ENCODE measurements at regions not wholly inside any gene's neighbourhood (a gene's known extent, or its start where the extent isn't known, plus 50 kb on each side); places are given as distances from the start of the nearest gene placed in this dataset.

DNA sequence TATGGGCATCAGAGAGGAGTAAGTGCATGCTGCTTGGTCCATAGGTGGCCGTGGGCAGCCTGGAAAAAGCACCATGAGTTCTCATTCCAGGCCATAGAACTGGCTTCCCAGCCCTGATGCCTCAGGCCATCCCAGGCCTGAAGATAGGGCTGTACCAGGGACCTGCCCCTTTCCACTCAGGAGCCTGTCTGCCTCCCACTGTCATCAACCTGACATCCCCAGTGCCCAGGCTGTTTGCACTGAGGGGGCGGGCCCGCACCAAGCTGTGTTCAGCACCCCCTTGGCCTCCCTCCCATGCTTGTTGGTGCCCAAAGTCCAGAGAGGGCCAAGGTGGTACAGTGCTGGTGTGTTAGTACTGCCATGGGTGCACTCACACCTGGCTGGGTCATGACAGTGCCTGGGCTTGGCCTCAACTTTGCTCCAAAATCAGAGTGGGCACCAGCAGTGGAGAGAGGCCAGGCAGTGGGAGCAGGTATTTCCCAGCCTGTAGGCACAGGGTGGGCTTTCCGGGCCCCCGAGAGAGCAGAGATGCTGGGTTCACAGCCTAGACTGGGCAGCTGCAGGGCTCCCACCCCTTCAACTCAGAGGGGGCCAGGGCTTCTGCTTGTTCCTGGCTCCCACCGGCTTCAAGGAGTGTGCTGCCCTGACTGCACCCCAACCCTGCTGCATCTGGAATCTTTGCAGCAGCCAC is 556.1 kb downstream of the SI start:
- peaks cover 8 to 26% (median 10%) of the 10 kb centered on the region in 7 donors for H3K9me3 Mint-ChIP-seq
- no peak overlapping the region for H3K27ac ChIP-seq (ENCODE audit: low read depth in 1 of 2, low read length in 2 of 2)
- no peaks in the 10 kb centered on the region for H3K36me3 ChIP-seq (replicated peaks in 1 of 2; ENCODE audit: control insufficient read depth in 1 of 2, insufficient read depth in 2 of 2, low read length in 2 of 2)
- no peak for DNase-seq
- no peaks in the 10 kb centered on the region for H3K36me3 Mint-ChIP-seq
- WGBS (ENCODE audit: insufficient coverage): 82% methylated on average over 3 of the region's 6 CpGs
- H3K4me1 ChIP-seq (ENCODE audit: control insufficient read depth in 1 of 2, insufficient read depth in 2 of 2, low read length in 2 of 2): no peaks in the 10 kb centered on the region
- H3K4me3 Mint-ChIP-seq: no peak overlapping the region
- no peak overlapping the region for H3K4me2 ChIP-seq (replicated peaks; ENCODE audit: extremely low read depth, low read length, poor library complexity, severe bottlenecking)
- no peaks in the 10 kb centered on the region for H3K27me3 ChIP-seq (ENCODE audit: control insufficient read depth in 2 of 2, insufficient read depth in 2 of 2, low read length in 2 of 2)
- TF ChIP-seq, protein P1, sequence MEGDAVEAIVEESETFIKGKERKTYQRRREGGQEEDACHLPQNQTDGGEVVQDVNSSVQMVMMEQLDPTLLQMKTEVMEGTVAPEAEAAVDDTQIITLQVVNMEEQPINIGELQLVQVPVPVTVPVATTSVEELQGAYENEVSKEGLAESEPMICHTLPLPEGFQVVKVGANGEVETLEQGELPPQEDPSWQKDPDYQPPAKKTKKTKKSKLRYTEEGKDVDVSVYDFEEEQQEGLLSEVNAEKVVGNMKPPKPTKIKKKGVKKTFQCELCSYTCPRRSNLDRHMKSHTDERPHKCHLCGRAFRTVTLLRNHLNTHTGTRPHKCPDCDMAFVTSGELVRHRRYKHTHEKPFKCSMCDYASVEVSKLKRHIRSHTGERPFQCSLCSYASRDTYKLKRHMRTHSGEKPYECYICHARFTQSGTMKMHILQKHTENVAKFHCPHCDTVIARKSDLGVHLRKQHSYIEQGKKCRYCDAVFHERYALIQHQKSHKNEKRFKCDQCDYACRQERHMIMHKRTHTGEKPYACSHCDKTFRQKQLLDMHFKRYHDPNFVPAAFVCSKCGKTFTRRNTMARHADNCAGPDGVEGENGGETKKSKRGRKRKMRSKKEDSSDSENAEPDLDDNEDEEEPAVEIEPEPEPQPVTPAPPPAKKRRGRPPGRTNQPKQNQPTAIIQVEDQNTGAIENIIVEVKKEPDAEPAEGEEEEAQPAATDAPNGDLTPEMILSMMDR (IDR thresholded peaks at IDR 0.05): no peak
- no peaks in the 10 kb centered on the region for H3K27me3 Mint-ChIP-seq (ENCODE audit: low read depth in 3 of 3)
- H3K9ac ChIP-seq (ENCODE audit: insufficient read depth, low read length, poor library complexity, severe bottlenecking): no peak overlapping the region
- H3K9me3 ChIP-seq (replicated peaks in 1 of 2; ENCODE audit: control insufficient read depth in 1 of 2, insufficient read depth in 1 of 2, low read length in 2 of 2): peaks cover 34 to 37% of the 10 kb centered on the region in 2 donors
- no peaks in the 10 kb centered on the region for H3K79me2 ChIP-seq (ENCODE audit: insufficient read depth, low read length)
- no peaks in the 10 kb centered on the region for H4K20me1 ChIP-seq (ENCODE audit: insufficient read depth, low read length)
- no peak overlapping the region for H2AFZ ChIP-seq (ENCODE audit: insufficient read depth, low read depth, low read length, poor library complexity, severe bottlenecking)
- intact Hi-C loops (cut with micrococcal nuclease): no loop called here
- H3K4me1 Mint-ChIP-seq: no peaks in the 10 kb centered on the region
- no peak overlapping the region for H3K4me3 ChIP-seq (replicated peaks in 1 of 3; ENCODE audit: low read depth in 2 of 3, low read length in 3 of 3)
- no peak overlapping the region for H3K27ac Mint-ChIP-seq

GRCh38 chr3:164521644-164522043 is 556.7 kb downstream of the SI start:
- no peak overlapping the region for H3K9ac ChIP-seq (ENCODE audit: insufficient read depth, low read length, poor library complexity, severe bottlenecking)
- Mint-ChIP-seq H3K27me3 (ENCODE audit: low read depth in 3 of 3) (no peaks in the 10 kb centered on the region), H3K36me3 (no peaks in the 10 kb centered on the region), H3K27ac (no peak overlapping the region), H3K4me3 (no peak overlapping the region), H3K4me1 (no peaks in the 10 kb centered on the region), H3K9me3 (peaks cover 8 to 26% (median 10%) of the 10 kb centered on the region in 7 donors)
- intact Hi-C loops (cut with micrococcal nuclease): no loop called here
- WGBS (ENCODE audit: insufficient coverage): 20% methylated on average over 1 of the region's 2 CpGs
- no peaks in the 10 kb centered on the region for H3K27me3 ChIP-seq (ENCODE audit: control insufficient read depth in 2 of 2, insufficient read depth in 2 of 2, low read length in 2 of 2)
- no peaks in the 10 kb centered on the region for H3K36me3 ChIP-seq (replicated peaks in 1 of 2; ENCODE audit: control insufficient read depth in 1 of 2, insufficient read depth in 2 of 2, low read length in 2 of 2)
- DNase-seq: no peak
- peaks cover 34 to 37% of the 10 kb centered on the region in 2 donors for H3K9me3 ChIP-seq (replicated peaks in 1 of 2; ENCODE audit: control insufficient read depth in 1 of 2, insufficient read depth in 1 of 2, low read length in 2 of 2)
- H4K20me1 ChIP-seq (ENCODE audit: insufficient read depth, low read length): no peaks in the 10 kb centered on the region
- no peak overlapping the region for H2AFZ ChIP-seq (ENCODE audit: insufficient read depth, low read depth, low read length, poor library complexity, severe bottlenecking)
- TF ChIP-seq, protein P1 (IDR thresholded peaks at IDR 0.05): no peak
- H3K4me1 ChIP-seq (ENCODE audit: control insufficient read depth in 1 of 2, insufficient read depth in 2 of 2, low read length in 2 of 2): no peaks in the 10 kb centered on the region
- H3K4me2 ChIP-seq (replicated peaks; ENCODE audit: extremely low read depth, low read length, poor library complexity, severe bottlenecking): no peak overlapping the region
- no peaks in the 10 kb centered on the region for H3K79me2 ChIP-seq (ENCODE audit: insufficient read depth, low read length)
- H3K27ac ChIP-seq (ENCODE audit: low read depth in 1 of 2, low read length in 2 of 2): no peak overlapping the region
- no peak overlapping the region for H3K4me3 ChIP-seq (replicated peaks in 1 of 3; ENCODE audit: low read depth in 2 of 3, low read length in 3 of 3)

Data from CD14-positive monocyte (primary cell).